Kasumi-1 (cell line): ENCODE measurements at regions not wholly inside any gene's neighbourhood (a gene's known extent, or its start where the extent isn't known, plus 50 kb on each side); places are given as distances from the start of the nearest gene placed in this dataset.
A peak's percentile ranks its signal among the peaks of the same experiment; 100 is the strongest.
"Not testable (repeated sequence)": the region's sequence is repeated elsewhere in the genome, so short reads cannot be mapped to it uniquely, and the experiment has no call there.

ENCODE experiments used
- DNase-seq, 2 experiments: peaks; one replicate each; lab custom pipeline; 2025; lab: John Stamatoyannopoulos, UW

GRCh38 chr1:148357037-148357436 is 126.1 kb downstream of the PPIAL4G start:
- DNase-seq, result no peak

- no peak for DNase-seq
These were observed 127.1 kb downstream of the PPIAL4G start for GRCh38 chr1:148355976-148356375.

DNA sequence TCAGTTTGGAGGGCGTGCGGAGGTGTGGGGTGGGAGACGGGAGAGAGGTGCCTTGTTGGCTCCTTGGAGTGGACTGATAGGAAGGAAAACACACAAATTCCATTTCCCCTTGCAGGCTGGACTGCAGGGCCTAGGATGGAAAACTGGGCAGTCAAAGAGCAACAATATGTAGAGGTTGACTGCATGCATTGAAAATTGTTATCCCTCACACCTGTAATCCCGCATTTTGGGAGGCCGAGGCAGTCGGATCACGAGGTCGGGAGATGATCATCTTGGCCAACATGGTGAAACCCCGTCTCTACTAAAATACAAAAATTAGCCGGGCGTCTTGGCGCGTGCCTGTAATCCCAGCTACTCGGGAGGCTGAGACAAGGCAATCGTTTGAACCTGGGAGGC is 128.2 kb downstream of the PPIAL4G start:
- no peak for DNase-seq

GRCh38 chr1:148354284-148354912 is 128.7 kb downstream of the PPIAL4G start:
- no peak for DNase-seq

DNA sequence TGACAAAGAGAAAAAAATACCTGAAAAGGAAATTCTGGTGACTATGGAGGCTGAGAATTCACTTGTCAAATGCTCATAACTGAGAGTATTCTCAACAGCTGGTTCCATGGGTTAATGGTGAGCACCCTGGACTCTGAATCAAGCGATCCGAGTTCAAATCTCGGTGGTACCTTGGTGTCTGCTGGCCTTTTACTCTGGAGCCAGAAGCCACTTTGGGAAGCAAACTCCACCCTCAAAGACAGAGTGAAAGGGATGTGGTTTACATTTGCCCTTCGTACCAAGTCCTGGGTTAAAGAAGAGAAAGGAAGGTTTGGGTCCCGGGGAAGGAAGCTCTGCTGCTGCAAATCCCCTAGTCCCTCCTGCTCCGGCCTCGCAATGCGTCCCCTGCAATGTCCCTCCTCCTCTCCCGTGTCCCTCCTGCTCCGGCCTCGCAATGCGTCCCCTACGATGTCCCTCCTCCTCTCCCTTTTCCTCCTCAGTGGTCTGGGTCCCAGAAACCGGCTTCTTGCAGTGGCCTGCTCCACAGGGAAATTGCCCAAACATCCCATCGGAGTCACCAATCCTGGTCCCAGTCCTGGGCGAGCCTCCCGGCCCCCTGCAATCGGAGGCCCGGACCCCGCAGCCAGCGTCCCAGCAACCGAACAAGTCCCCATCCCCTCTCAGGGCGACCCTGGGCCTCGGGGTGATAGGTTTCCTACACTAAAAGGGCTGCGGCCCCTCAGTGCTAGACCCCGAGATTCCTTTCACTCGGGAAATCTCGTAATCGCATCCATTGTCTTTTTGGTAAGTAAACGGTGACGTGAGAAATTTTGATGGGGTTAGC is 129.4 kb downstream of the PPIAL4G start:
- no peak for DNase-seq

- DNase-seq, result peak; percentile 26 to 40
These were observed 130.5 kb downstream of the PPIAL4G start for GRCh38 chr1:148352470-148353053.

DNA sequence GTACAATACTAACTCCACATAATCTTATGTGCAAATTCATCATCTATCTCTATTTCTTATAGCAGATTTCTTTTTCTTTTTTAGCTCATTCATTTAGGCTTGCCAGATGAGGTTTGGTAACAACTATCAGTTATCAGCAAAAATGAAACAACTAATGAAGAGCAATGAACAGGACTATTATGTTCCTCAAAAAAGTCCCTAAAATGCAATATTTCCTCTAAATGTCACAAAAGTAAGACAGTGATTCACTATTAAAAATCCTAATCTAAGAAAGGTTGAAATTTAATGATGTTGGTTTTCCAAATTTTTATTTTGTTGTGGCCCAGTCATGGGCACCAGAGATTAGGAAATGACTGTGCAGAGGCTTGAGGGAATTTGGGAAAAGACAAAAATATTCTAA is 135.3 kb downstream of the PPIAL4G start:
- no peak for DNase-seq

DNA sequence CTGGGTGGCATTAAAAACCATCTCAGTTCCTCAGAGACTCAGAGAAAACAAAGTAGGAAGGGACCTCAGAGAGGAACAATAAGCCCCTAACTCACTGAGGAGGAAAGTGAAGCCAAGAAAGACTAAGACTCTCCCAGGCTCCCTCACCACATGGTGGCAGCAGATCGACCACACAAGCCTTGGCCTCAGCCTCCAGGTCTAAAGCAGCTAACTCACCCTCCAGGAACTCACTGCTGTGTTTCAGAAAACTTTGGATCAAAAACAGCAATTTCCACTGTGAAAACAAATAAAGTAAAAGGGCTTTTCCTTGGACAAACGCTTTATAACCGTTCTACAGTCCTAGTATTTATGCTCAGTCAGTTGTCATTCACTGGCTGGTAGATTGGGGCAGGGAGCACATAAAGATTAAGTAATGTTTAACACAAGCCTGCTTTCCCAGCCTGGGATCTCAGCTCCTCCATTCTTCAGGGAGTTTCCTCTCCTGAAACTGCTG is 137.4 kb downstream of the PPIAL4G start:
- peak; percentile 22 to 25 for DNase-seq

DNA sequence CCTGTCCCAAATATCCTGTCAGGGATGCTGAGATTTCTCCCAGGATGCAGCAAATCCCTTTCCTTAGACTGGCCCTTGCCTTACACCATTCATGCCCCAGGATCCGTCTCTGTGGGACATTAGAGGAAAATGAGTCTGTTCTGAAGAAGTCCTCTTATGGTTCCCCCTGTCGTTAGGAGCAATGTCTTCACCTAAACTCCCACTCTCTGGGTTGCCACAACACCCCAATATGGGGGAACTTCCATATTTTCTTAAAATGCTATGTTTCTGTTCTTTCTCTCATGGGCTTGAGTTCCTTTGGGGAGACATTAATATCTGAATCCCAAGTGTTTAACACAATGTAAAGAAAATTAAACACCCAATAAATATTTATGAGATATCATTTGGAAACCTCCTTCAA is 138.5 kb downstream of the PPIAL4G start:
- DNase-seq, result not testable (repeated sequence)

DNA sequence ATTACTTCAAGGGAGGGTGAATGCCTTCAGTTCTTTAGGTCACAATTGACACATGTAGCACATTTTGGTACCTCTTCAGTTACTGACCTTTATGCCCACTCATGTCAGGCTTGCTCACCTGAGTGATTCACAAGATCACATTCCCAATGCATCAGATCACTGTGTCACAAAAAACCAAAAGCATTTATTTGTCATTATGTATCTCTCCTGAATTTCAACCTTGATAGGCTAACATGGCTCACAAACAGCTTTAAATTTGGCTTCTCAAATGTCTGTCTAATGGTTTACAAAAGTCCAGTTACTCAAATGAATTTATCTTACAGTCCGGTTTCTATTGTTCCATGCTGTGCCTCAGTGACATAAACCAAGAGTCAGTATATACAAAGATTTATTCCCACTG is 141.4 kb downstream of the PPIAL4G start:
- DNase-seq, result not testable (repeated sequence)

GRCh38 chr1:148336121-148336918 is 146.8 kb downstream of the PPIAL4G start:
- peak in 1 of 2 experiments; percentile 14 for DNase-seq

- DNase-seq, result peak; percentile 92
These were observed 148.6 kb downstream of the PPIAL4G start for GRCh38 chr1:148334339-148335130.

- DNase-seq, result no peak
These were observed 149.2 kb downstream of the PPIAL4G start for GRCh38 chr1:148333875-148334338.

DNA sequence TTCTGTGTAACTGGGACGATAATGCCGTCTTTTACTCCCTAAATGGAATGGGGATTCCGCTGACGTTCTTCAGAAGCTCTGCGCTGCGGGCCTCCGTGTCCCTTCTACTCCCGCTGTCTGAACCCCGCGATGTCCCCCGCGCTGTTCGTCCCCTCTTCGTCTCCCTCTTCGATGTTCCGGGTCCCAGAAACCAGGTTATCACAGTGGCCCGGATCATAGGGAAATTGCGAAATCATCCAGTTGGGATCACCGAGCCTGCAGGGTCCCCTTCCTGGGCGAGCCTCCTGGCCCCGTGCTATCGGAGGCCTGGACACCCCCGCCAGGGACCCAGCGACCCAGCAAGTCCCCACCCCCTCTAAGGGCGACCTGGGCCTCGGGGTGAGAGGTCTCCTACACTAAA is 154.2 kb downstream of the PPIAL4G start:
- no peak for DNase-seq

DNA sequence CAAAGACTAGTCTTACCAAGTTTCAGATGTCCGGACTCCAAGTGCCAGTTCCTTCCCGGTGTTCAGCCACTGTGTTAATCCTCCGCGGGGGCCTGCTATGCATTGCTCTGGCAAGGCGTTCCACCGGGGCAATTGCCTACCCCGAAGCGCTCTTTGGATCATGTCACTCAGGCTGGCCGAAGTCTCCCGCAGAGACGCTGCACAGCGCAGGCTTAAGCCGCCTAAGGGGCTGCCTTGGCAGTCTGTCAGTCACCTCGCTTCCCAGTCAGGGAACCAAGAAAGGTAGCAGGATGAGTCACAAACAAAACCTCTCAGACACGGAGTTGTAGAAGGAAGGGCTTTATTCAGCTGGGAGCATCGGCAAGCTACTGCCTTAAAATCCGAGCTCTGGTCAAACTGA is 158.1 kb downstream of the PPIAL4G start:
- not testable (repeated sequence) for DNase-seq

DNA sequence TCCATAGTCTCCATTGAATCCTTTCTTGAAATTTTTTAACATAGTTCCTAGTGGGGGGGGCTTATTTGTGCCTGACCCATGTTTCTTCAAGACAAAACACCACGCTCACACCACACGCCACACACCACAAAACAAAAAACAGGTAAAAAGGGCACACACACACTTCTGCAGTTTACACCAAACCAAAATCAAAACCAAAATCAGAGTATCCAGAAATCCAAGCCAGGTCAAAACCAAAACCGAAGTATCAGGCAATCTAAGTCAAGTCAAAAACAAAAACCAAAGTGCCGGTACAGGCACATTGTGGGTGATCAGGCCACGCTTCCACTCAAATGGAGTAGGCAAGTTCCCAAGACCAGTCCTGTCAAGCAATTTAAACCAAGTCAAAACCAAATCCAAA is 158.6 kb downstream of the PPIAL4G start:
- not testable (repeated sequence) for DNase-seq

DNA sequence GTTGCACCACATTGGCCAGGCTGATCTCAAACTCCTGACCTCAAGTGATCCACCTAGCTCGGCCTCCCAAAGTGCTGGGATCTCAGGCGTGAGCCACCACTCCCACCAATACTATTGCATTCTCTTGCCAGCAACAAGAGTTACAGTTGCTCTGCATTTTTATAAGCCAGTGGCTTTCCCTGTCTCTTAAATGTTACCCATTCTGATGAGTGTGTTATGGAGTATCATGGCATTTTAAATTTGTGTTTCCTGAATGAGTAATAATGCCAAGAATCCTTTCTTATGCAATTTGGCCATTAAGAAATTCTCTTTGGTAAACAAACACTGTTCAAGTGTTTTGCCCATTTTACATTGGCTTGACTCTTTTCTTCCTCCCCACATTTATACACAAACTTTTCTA is 163.0 kb downstream of the PPIAL4G start:
- not testable (repeated sequence) for DNase-seq

DNA sequence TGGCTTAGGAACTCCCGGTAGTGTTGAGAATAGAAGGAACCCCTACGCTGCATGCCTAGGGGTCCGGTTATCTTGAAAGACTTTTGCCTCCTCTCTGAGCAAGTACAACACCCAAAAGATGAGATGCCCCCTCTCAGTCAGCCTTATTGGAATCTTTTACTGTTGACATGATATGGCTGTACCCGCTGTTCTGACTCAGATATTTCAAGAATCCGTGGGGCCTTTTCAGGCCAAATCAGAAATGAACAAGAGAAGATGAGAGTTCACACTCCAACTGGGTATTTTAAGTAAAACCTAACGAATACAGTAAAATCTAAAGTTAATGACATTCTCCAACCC is 164.2 kb downstream of the PPIAL4G start:
- DNase-seq, result no peak

DNA sequence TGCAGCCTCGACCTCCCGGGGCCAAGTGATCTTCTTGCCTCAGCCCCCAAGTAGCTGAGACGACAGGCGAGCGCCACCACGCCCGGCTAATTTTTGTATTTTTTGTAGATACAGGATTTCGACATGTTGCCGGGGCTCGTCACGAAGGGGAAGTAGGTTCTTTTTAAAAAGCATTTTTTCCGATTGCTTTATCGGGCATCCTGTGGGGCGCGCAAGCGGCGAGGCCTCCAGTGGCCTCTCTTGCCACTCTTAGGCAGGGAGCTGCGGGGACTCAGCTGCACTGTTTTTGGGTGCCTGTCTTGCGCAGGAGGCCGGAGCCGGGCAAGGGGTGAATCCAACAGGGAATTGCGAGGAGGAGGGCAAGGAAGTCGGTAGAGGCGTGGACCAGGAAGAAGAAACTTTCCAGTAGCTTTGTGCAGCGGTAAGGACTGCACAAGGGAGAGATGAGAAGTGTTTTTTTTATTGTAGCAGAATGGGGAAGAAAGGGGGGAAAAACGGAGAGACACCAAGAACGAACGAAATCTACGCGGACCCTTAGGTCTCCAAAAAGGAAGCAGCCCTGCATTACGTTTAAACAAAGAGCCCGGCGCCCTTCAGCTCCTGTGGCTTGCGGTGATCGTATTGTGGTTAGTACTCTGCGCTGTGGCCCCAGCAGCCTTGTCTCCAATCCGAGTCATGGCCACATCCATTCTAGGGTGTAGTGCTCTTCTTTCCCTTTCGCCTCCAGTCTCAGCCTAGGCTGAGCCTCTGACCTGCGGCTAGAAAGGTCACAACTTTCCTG is 164.8 kb downstream of the PPIAL4G start:
- peak; percentile 60 to 78 for DNase-seq

DNA sequence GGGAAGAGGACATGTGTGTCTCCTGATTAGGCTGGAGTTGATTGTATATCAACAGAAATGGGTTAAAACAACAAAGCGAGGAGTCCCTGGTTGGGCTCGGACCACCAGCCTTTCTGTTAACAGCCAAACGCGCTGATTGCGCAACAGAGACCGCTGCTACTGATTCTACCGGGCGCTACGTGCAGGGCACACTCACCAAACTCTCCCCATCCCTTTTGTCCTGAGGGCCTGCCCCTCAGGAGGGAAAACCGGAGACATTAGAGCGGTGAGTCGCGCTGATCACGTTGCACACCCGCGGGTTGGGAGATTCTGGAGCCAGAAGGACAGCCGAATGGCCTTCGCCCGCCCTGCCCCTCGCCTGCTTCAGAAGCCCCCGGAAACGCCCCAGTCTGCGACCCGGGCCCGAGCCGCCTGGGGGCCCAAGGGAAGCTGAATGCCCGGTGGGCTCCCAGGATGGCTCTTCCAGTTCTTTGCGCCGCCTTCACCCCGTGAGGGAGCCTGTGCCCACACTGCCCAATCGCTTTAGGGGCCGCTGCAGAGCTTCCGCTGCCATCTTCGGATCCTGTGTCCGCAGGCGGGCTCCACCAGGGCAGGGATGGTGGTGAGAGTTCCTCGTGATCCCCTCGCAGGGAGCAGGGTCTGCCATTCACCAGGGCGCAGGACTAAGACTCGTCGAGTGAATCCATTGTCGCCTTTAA is 165.4 kb upstream of the NBPF11 start:
- DNase-seq, result no peak
